Inflammatory macrophage treated with lipopolysaccharide for 4 hours (primary cell): ENCODE measurements at regions not wholly inside any gene's neighbourhood (a gene's known extent, or its start where the extent isn't known, plus 50 kb on each side); places are given as distances from the start of the nearest gene placed in this dataset.

Source experiments
- DNase-seq: peaks from one replicate; pipeline ENCODE4 v3.0.0-alpha.2; 2020

DNA sequence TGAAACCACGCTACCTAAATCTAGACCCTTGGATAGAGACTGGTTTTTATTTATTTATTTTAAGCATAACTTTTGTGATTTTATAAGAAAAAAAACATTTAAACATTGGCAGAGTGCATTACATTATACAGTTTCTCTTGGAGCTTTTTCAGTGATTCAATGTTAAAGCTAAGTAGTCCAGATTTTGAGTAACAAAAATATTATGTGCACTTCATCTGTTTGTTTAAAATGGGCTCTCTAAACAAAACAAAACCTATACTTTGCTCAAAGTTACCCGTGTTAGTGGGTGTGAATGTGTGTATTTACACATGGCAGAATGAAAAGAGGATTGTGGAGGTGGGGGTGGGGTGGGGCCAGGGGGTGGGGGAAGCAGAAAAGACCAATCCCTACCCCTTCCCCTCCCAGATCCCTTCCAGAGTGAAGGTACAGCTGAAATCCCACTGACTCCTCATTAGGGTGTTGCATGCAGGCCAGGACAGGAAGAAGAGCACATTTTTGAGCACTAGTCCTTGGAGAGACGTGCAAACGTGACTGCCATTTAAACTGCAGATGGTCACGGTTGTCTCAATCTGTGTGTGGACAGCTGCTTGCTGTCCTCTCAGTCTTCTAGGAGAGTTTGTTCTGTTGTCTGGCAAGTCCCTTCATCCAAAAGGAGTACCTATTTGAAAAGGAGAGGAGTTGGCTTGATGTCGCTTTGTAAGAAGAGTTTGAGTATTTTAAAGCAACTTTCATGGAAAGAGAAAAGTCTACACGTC is 303.0 kb downstream of the ICOS start:
- no peak for DNase-seq

DNA sequence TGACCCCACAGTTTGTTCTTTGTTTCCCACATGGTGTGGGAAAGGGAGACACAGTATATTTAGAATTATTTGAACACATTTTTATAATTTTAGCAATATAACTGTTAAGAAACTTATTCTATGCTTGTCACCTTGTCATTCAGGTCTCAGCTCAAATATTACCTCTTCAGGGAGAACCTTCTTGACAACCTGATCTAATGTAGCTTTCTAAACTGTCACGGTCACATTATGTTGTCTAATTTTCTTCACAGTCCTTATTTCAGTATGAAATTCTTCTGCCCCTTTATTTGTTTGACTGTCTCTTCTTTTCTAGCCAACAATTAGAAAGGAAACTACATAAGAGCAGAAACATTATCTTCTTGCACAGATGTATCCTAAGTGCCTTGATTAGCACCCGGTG is 304.3 kb upstream of the PARD3B start:
- DNase-seq, result no peak

DNA sequence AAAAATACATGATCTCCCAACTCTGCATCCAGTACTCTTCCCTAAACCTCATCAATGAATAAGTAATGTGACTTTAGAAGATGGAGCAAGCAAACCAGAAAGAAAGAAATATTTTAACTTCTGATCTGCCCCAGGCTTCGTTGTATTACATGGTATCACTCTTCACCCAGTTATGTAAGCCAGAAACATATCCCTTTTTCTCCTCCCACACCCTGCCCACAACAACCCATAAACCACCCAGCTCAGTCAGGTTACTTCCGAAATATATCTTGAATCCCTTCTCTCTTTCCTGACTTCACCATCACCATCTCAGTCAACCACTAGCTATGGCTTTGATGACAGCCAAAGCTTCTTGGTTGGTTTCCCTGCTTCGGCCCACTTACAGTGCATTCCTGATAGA is 295.8 kb upstream of the PARD3B start:
- peak; percentile 15 for DNase-seq

DNA sequence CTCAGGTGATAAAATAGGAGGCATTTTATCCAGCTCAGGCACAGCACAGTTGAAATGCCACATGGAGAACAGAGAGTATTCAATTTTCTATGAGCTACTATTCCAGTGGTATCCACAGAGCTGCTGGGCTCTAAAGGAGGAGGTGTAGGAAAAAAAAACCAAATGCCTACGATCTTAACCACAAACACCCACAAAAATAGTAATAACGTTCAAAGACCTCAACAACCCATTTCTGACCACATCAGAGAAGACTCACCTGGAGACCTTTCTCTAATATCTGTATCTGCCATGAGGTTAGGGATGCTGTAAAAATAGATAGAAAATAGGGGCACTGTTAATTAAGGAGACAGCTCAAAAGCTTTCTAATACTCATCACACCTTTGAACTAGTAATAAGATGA is 294.6 kb upstream of the PARD3B start:
- DNase-seq, result no peak

DNA sequence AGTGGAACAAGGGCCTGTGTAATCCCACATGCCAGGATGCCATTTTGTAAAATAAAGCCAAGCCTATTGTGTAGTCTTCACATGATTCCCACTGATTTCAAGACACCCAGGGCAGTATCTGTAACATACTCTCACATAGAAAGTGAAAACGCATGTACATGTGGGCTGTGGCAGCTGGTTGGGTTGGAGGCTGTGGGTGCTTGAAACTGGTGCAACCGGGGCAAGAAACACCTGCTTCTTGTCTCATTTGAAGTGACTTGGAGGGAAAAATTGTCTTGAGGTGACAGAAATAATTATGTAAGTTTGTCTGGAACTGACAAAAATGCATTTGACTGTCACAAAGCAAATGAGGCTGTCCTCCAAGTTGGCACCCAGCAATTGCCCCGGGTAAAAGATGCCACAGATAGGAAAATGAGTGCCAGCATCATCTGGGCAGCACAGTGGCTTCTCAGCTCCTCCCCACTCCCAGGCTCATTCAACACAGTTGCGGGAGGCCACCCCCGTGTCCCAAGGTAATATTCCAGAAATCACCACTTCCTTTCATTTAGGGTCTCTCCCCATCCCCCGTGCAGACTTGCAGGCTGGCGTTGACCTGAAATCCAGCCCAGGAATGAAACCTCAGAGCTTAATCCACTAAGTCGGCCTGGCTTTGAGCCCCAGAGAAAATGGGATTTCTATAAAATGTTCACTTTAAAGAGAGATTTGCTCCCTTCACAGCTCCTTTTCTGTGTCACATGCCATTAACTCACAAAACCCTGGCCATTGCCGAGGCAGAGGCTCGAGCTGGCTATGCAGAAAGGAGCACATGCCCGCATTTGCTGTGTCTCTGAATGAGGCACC is 293.9 kb upstream of the PARD3B start:
- peak; percentile 35 for DNase-seq

DNA sequence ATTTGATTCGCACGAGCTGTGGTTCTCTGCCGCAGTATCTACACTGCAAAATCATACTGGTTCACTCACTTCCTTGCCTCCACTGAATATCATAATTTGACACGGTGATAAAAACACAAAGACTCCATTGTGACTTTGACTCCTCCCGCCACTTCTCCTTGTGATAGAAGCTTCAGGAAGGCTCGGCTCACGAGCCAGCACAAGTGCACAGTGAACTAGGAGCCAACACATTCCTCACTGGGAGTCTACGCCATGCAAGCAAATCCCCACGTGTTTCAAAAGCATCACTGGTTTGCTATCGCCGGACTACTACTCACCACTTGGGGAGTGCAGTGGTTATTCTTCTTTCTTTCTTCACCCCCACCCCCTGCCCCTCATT is 293.3 kb upstream of the PARD3B start:
- DNase-seq, result no peak

DNA sequence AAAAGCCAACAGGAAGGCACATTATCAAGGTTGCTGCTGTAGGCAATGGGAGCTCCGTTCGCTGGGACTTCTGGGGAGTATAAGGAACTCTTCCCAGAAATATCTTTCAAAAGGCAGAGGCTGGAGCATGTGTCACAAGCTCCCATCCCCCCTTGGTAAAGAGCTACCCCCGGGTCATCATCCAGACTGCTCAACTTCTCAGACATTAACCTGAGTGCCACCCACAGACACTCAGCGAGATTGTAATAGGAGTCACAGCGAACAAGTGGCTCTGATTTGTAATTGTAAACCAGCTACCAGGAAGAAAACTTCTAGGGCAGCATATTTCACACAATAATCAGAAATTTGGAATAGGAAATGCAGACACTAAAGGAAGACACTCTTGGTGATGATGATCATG is 290.2 kb upstream of the PARD3B start:
- peak; percentile 23 for DNase-seq

DNA sequence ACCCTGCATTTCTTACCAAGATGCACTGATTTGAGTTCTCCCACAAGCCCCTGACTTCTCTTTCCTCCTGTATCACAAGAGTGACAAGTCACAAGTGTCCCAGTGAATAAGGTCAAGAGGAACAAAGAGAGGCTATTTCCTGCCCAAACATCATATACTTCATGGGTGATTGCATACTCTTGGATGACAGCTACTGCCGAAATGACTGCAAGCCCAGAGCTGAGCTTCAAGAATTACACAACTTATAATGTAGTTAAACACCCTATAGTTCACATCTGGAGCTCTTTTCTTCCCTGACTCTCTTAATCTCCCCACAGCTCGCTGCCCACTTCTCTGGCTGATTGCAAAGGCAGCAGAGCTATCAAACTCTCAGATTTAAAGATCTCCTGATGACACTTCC is 289.7 kb upstream of the PARD3B start:
- DNase-seq, result peak; percentile 91

DNA sequence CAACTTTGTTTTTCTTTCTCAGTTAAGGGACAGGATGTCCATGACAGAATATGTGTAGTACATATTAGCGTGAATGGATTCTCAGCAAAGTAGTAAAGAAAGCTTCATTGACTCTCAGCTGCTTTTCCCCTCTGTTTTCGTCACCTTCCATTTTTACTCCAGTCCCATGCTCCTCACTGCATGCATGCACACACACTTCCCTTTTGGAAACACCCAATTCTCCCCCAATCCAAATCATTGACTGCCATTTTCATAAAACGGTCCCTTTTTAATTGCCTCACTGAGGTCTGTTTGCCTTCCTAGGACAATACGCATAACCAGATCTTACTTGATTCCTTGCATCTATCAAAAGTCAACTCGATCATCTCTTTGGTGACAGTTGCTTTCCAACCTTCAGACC is 287.5 kb upstream of the PARD3B start:
- peak; percentile 37 for DNase-seq

DNA sequence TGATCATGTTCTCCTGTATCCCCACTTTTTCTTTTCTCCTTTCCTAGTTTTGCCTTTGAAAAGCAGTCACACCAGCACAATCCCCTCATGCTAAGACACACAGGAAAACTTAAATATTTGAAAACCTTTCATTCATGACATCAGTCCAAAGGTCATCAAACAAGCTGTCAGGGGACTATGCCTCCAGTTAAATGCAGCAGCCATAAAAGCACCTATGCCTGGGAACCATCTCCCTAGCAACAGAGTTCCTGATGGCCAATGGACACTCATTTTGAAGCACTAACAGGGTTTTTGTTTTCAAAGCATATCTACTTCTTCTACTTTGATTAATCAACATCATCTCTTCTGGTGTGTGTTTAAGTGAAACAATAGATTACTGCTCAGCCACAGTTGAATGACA is 286.4 kb upstream of the PARD3B start:
- no peak for DNase-seq

DNA sequence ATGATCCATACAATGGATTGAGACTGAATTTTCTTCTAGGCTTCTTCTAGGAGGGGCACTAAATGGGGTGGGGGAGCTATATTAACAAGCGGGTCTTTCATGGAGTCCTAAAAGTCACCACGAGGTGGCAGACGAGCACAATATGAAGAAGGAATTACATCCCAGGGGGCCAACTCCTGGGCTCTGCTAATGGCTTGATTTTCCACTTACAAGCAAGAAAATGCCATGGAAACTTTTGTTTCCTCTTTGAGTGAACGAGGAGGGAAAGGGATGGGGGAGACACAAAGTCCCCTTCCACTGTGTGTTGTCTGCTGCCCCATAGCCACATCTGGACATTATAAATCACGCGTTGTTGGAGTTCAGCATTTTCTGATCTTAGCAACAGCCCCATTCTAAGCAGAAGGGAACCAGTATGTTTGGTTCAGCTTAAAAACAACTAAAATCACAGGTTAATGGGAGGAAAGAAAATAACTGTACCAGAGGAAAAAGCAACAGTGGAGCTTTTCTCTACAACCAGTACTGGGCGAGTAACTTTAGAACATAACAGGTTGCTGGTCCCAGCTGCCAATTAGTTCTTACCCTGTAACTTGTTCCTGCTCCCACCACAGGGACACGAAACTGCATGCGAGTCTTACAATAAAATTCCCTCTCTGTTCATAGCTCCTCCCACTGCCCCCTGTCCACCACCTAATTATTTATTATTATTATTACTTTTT is 285.0 kb upstream of the PARD3B start:
- peak; percentile 61 for DNase-seq

DNA sequence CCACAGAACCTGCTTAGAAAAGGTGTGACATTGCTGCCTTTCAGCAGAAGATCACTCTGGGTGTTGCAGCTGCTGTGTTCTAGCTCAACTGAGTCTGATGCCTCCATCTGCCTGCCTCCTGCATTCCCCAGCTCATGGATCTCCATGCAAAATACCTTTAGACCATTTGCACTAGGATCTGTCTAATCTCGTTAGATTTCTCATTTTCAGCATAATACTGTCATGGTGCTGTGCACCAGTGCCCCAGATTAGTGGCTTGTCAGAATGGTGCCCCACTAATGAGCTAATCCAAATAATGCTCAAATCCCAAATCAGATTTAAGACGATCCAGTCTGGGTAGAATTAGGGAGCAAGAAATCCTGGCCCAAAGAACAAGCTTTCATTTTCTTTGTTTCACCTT is 284.4 kb upstream of the PARD3B start:
- no peak for DNase-seq

DNA sequence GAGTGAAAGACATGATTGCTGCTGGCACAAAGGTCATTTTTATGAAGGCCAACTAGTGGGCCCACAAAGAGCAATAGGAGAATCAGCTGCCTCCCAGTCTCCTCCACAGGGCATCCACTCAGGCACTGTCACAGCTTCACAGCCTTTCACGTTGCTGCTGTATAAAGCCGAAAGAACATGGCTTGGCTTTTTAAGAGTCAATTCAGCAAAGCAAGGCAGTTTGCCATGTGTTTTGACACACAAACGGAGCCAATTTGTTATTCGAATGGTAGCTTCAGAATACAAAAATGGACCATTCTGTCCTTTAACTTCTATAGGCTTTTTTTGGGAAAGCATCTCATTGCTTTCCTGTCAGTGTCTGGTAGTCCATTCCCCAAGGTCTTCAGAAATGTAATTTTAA is 283.4 kb upstream of the PARD3B start:
- no peak for DNase-seq

DNA sequence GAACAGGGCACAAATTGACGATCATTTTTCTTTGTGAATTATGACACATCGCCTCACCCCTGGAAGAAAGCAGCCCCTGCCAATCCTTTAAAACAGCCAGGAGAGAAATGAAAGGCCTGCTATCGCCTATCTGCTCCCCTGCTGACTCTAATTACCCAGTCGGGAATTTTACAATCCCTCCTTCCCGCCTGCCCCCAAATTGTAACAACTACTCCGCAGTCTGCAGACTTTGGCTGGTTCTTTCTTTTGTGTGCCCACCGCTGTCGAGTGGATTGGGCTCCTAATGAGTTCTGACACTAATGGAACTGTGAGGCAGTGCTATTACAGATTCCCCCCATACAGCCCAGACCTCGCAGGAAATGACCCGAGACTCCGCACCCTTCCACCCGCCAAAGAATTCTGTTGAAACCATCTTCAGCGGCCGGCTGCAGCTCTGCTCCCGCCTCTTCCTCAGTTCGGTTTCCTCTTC is 281.2 kb upstream of the PARD3B start:
- no peak for DNase-seq

DNA sequence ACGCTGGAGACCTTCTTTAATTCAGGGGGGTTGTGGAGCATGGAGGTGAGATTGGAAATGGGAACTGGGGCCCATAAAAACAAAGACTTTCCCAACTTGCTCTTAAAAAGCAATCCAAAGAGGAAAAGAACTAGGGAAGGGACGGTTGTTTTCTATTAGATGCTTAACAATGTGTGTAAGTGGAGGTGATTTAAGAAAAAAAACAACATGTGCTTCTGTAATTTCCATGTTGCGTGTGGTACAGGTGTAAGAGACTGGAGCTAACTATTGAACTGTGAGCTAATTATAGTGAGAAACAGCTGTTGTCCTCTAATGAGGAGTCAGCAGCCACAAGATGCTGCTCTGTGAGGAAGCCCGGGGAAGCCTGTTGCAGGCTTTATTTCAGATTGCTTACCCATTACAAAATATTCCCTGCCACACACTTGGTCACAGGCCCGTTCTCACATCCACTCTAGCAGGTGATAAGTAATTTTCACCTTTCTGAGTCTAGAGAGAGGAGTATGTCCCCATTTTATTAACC is 280.6 kb upstream of the PARD3B start:
- no peak for DNase-seq

DNA sequence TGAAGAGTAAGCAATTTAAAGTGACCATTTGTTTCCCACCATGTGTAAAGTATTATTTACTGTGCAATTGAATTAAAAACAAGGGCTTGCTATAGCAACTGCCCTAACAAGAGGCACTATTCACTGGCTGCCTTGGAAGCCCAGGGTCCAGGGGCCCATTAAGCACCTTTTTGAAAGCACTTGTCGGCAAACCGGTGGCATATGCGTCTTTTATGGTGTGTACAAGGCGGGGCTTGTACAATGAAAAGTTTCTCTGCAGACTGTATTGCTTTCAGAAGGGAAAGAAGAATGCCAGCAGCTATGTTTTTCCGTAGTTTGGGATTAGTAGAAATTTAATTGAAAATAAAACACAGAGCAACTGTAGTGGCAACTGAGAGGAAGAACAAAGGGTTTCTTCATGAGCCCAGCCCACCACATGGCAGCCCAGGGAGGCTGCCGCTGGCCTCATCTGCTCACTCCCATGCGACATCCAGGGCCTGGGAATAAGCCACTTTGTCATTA is 279.5 kb upstream of the PARD3B start:
- no peak for DNase-seq

DNA sequence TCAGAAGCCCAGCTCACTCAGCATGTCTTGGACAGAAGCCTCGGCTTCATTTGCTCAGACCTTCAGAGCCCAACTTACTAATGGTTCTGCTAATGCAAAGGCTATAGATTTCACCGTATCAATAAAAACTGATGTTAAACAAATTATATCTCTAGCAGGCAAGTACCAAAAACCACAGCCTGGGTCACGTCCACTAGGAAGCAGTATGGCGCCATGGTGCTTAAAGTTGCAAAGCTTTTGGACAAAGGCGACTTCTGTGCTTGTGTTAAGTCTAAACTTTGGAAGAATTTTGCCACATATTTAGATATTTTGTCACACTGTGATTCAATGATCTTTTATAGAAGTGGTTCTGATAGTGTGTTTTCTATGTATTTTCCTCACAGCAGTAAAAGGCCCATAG is 276.8 kb upstream of the PARD3B start:
- no peak for DNase-seq

DNA sequence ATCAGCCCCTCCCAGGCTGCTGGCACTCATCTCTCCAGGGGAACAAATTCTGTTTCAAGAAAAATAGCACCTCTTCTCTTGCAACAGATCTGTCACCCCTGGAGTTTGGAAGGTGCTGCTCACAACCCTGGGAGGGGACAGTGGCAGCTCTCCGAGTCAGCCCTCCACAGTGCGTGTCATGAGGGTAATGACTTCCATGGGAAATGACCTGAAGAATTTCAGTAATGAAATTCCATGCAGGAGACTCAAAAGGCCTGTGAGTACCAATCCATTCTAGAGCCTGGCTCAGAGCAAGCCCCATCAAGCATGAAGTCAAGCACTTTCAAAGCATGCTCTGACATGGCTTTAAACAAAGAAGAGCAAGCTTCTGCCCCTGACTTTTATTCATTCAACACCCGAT is 276.3 kb upstream of the PARD3B start:
- no peak for DNase-seq

DNA sequence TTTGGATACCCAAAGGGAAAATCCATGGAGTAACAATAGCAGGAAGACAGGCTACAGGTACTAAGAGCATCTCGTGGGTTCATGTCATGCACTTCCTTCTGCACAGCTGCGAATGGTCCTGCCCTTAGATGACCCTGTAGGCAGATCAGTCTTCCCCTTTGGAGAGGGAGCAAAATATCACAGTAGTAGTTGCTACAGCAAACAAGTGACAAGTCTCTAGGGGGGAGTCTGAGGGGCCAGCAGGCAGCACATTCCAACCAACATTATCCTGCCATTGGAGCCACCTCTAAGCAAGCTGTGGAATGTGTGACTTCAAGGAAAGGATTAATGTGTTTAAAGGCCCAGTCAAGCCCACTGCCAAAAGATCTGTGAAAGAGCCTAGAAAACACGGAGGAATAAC is 273.2 kb upstream of the PARD3B start:
- no peak for DNase-seq

DNA sequence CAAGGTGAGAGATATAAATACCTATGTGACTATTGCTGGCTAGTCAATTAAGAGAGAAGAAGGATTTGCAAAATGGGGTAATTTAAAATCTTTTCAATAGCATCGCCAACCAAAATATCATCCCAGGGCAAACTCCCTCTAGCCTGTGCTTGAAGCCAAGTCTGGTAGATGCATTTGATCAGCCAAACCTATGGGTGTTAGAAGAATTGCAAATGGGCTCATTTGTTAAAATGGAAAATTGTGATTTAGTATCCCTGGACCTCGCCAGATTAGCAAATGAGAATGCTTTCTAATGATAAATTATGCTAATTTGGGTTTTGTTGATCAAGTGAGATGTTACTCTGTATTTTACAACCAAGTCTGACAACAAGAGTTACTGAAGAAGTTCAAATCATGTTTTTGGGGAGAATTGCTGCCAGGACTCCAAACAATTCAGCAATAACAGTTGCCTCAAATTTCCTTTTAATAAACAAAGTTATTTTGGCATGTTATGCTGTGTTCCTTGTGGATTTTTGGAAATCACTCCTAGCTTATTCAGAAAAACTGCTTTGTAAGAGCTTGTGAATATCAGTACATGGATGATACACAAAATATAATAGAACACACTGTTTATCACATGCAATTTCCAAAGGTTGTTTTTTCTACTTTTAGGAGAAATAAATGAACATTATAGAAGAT is 272.5 kb upstream of the PARD3B start:
- no peak for DNase-seq

DNA sequence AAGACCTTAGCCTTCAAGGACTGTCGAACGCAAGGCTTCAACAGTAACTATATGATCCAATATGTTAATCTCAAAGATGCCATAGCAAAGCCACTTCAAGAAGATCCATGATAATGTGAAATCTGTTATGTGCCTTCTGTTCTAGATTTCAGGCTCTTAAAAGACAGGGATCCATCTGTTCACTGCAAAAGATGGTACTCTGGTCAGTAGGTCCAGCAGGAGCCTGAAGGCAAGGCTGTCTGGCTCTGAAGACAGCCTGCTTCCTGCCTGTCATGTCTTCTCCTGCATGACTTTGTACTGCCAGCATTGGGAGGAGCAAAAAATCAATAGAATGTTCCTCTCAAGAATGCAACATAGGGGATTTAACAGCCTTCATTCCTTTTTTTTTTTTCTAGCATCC is 270.8 kb upstream of the PARD3B start:
- DNase-seq, result no peak

DNA sequence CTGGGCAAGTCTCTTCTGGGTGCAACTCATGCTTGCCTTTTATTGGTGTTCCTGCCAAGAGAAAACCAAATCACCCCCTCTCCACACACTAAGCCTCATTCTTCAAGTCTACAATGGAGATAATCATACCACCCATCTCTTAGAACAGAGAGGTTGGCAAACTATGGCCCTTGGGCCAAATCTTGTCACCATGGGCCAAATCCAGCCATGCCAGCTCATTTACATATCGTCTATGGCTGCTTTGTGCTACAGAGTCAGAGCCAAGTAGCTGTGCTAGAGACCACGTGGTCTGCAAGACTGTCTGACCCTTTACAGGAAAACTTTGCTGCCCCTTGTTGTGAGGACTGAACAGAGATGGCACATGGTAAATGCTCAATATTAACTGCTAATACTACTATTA is 270.3 kb upstream of the PARD3B start:
- DNase-seq, result no peak

DNA sequence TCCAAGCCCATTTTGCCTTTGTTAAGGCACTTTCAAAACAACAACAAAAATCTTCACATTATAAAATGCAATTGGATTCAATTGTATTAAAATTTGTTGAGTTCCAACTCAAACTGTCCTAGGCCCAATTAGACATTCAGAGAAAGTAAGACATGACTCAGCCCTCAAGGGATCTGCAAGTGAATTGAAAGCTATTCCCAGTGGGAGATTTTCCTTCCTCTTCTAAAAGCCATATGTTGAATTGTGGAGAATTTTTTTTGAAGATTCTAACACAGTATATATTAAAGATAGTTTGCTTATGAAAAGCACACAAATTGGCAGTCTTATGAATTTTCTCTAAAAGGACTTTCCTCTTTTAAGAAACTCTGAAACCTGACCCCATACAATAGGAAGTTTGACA is 268.0 kb upstream of the PARD3B start:
- no peak for DNase-seq
